Inflammatory macrophage (primary cell): ENCODE measurements at regions not wholly inside any gene's neighbourhood (a gene's known extent, or its start where the extent isn't known, plus 50 kb on each side); places are given as distances from the start of the nearest gene placed in this dataset.

Source experiments
- DNase-seq, 2 donors: peaks; one replicate each; pipeline ENCODE4 v3.0.0-alpha.2; 2020 to 2022

- DNase-seq, result no peak
Observed at GRCh38 chr16:86984343-86984742, 332.8 kb downstream of the C16orf95 start.

GRCh38 chr16:86984991-86985647 is 332.1 kb downstream of the C16orf95 start:
- no peak for DNase-seq

- DNase-seq, result no peak
Observed at GRCh38 chr16:86985648-86986015, 331.6 kb downstream of the C16orf95 start.

- no peak for DNase-seq
Observed at GRCh38 chr16:86986136-86986535, 331.1 kb downstream of the C16orf95 start.

- no peak for DNase-seq
Observed at GRCh38 chr16:86986809-86987487, 330.2 kb downstream of the C16orf95 start.

- DNase-seq, result no peak
Observed at GRCh38 chr16:86987746-86988670, 329.2 kb downstream of the C16orf95 start.

- DNase-seq, result no peak
Observed at GRCh38 chr16:86988920-86989696, 328.1 kb downstream of the C16orf95 start.

- no peak for DNase-seq
Observed at GRCh38 chr16:86990451-86990850, 326.7 kb downstream of the C16orf95 start.

- DNase-seq, result no peak
Observed at GRCh38 chr16:86991679-86992078, 325.5 kb downstream of the C16orf95 start.

- DNase-seq, result no peak
Observed at GRCh38 chr16:86992587-86992986, 324.6 kb downstream of the C16orf95 start.

- no peak for DNase-seq
Observed at GRCh38 chr16:86993426-86994110, 323.6 kb downstream of the C16orf95 start.

GRCh38 chr16:86994215-86994614 is 323.0 kb downstream of the C16orf95 start:
- peak in 1 of 2 donors; percentile 26 for DNase-seq

GRCh38 chr16:86994651-86995171 is 322.5 kb downstream of the C16orf95 start:
- no peak for DNase-seq

GRCh38 chr16:86995456-86995855 is 321.7 kb downstream of the C16orf95 start:
- DNase-seq, result no peak

- DNase-seq, result no peak
Observed at GRCh38 chr16:86996081-86996480, 321.1 kb downstream of the C16orf95 start.

- DNase-seq, result no peak
Observed at GRCh38 chr16:86997058-86997457, 320.1 kb downstream of the C16orf95 start.

- no peak for DNase-seq
Observed at GRCh38 chr16:86998196-86999001, 318.8 kb downstream of the C16orf95 start.

GRCh38 chr16:87000001-87000400 is 317.2 kb downstream of the C16orf95 start:
- no peak for DNase-seq

- DNase-seq, result peak; percentile 56 to 58
Observed at GRCh38 chr16:87002717-87003413, 314.3 kb downstream of the C16orf95 start.

- no peak for DNase-seq
Observed at GRCh38 chr16:87003414-87003755, 313.8 kb downstream of the C16orf95 start.
